Hepatocyte (in vitro differentiated cells): ENCODE measurements at regions not wholly inside any gene's neighbourhood (a gene's known extent, or its start where the extent isn't known, plus 50 kb on each side); places are given as distances from the start of the nearest gene placed in this dataset.

Source experiments
- CTCF ChIP-seq: fragments of 200-600 bp; sonication (generic); IDR thresholded peaks from 2 replicates; pipeline ENCODE4 v1.5.1; 2016; ENCODE audit warnings: antibody characterized with exemption, mild to moderate bottlenecking; ENCODE audit not compliant: poor library complexity
- EZH2phosphoT487 ChIP-seq: fragments of 200-600 bp; sonication (generic); IDR thresholded peaks from one replicate; pipeline ENCODE4 v1.6.1; 2018; ENCODE audit warnings: antibody characterized with exemption, mild to moderate bottlenecking, low read depth, moderate library complexity; ENCODE audit not compliant: unreplicated experiment, severe bottlenecking

GRCh38 chr7:135844903-135845302 is 96.3 kb upstream of the FAM180A start:
- TF ChIP-seq CTCF (no peak), EZH2phosphoT487 (no peak)
